Transverse colon (tissue), 4 donors: ENCODE measurements at regions not wholly inside any gene's neighbourhood (a gene's known extent, or its start where the extent isn't known, plus 50 kb on each side); places are given as distances from the start of the nearest gene placed in this dataset.

ENCODE experiments used
- DNase-seq: peaks from one replicate; pipeline ENCODE4 v3.0.0-alpha.2; 2019
- H3K27ac ChIP-seq, 4 donors: fragments of 200-600 bp; sonication (generic); 2 replicates each; pipeline ENCODE4 v1.5.1; 2016 to 2018; ENCODE audit warnings: inconsistent platforms in 4 of 4
- H3K27me3 ChIP-seq: fragments of 200-600 bp; sonication (generic); 2 replicates; pipeline ENCODE4 v1.5.1; 2017; ENCODE audit warnings: inconsistent platforms
- H3K36me3 ChIP-seq, 4 donors: fragments of 200-600 bp; sonication (generic); 2 replicates each; pipeline ENCODE4 v1.5.1; 2017 to 2019; ENCODE audit warnings: inconsistent platforms in 4 of 4
- H3K4me1 ChIP-seq, 4 donors: fragments of 200-600 bp; sonication (generic); 2 replicates each; pipeline ENCODE4 v1.5.1; 2017 to 2020; ENCODE audit warnings: inconsistent platforms in 4 of 4
- H3K4me3 ChIP-seq, 4 donors: fragments of 200-600 bp; sonication (generic); 1 replicate in 1 of 4; 2 replicates in 3 of 4; pipeline versions ENCODE4 v1.5.1 to v1.6.1; 2017 to 2019; ENCODE audit warnings: inconsistent platforms in 4 of 4
- H3K9me3 ChIP-seq, 2 donors: fragments of 200-600 bp; sonication (generic); 2 replicates each; pipeline ENCODE4 v1.5.1; 2017 to 2019; ENCODE audit warnings: inconsistent platforms in 2 of 2
- EP300 ChIP-seq: sonication (generic); formaldehyde crosslinking; IDR thresholded peaks from one replicate; pipeline ENCODE4 v1.6.1; 2017; ENCODE audit warnings: antibody characterized with exemption, low read depth
- POLR2A ChIP-seq: fragments of 450-650 bp; IDR thresholded peaks from one replicate; pipeline ENCODE4 v1.6.1; 2016; ENCODE audit warnings: antibody characterized with exemption, mild to moderate bottlenecking, moderate library complexity
- POLR2AphosphoS5 ChIP-seq, 3 donors: sonication (generic); formaldehyde crosslinking; IDR thresholded peaks; one replicate each; pipeline ENCODE4 v1.6.1; 2016; ENCODE audit warnings: antibody characterized with exemption in 3 of 3
- WGBS, 2 donors: methylation state at CpG; one replicate each; pipeline ENCODE4 v1.1.5; 2018; ENCODE audit warnings: low coverage in 1 of 2; 5-methylcytosine and 5-hydroxymethylcytosine counted together
- in situ Hi-C, 4 donors: fragments of 200-750 bp; cut with MboI; loops; one replicate each; pipeline versions ENCODE4 v1.15.0 to v1.15.1; 2017; ENCODE audit warnings: low sequenced_read_pairs in 3 of 4, low pct_ligation_motif_present in 1 of 4, low pct_unique_long_range_greater_than_20kb in 1 of 4
- intact Hi-C: fragments of 100-400 bp; cut with DNase I; formaldehyde crosslinking; loops from one replicate; pipeline ENCODE4 v1.15.1; 2023; ENCODE audit warnings: low total_unique reads
- TF ChIP-seq, protein P1 (sequence below), 5 experiments: fragments of 200-600 bp in 3 of 5; fragments of 450-650 bp in 2 of 5; sonication (generic) in 3 of 5; IDR thresholded peaks; 1 replicate in 2 of 5; 2 replicates in 3 of 5; pipeline ENCODE4 v1.5.1; 2016 to 2017; ENCODE audit warnings: antibody characterized with exemption in 5 of 5, inconsistent platforms in 3 of 5, mild to moderate bottlenecking in 2 of 5, moderate library complexity in 1 of 5

DNA sequence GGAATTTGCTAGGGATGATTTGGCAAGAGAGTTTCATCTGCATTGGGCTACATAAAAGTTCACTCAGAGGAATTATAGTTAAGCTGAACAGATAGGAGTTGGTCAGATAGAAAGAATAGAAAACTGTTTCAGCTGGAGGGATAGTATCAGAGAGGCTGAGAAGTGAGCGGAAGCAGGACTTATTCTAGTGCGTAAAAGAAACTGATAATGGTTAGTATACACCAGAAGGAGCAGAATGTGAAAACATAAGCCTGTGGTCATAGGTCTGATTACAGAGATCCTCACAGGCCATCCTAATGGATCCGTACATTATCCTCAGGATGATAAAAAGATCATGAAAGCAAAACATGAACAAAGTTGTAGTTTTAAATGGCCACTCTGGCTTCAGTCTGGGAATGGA is 585.2 kb downstream of the BRINP1 start:
- Histone ChIP-seq H3K36me3 (no peaks in the 10 kb centered on the region), H3K4me3 (no peak overlapping the region), H3K9me3 (no peaks in the 10 kb centered on the region), H3K27ac (no peak overlapping the region), H3K27me3 (no peaks in the 10 kb centered on the region), H3K4me1 (no peaks in the 10 kb centered on the region)
- DNase-seq = no peak
- intact Hi-C loops = no loop called here
- TF ChIP-seq POLR2AphosphoS5 (IDR thresholded peaks at IDR 0.05) (no peak), POLR2A (no peak), EP300 (no peak)
- TF ChIP-seq, protein P1, sequence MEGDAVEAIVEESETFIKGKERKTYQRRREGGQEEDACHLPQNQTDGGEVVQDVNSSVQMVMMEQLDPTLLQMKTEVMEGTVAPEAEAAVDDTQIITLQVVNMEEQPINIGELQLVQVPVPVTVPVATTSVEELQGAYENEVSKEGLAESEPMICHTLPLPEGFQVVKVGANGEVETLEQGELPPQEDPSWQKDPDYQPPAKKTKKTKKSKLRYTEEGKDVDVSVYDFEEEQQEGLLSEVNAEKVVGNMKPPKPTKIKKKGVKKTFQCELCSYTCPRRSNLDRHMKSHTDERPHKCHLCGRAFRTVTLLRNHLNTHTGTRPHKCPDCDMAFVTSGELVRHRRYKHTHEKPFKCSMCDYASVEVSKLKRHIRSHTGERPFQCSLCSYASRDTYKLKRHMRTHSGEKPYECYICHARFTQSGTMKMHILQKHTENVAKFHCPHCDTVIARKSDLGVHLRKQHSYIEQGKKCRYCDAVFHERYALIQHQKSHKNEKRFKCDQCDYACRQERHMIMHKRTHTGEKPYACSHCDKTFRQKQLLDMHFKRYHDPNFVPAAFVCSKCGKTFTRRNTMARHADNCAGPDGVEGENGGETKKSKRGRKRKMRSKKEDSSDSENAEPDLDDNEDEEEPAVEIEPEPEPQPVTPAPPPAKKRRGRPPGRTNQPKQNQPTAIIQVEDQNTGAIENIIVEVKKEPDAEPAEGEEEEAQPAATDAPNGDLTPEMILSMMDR (IDR thresholded peaks at IDR 0.05) = no peak
- whole genome bisulfite sequencing, 2 donors = 72 to 84% methylated on average over 3 of the region's 3 CpGs
- in situ Hi-C loops = no loop called here

DNA sequence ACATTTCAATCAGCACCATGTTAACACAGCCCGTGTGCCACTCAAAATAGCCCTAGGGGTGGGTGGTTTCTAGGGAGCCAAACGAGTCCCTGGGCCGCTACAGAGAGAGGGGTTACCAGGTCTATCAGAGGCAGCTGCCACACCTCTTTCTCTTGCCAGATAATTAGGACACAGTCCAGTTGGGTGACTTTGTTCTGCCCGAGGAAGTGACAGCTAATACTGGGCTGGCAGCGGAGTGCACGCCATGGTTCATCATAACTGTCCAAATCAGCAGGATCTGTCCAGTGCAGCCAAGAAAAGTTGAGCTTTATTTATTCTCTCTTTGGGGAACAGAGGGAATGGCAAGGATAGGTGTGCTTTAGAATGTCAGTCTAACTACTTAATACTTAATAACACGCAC is 583.8 kb downstream of the BRINP1 start:
- Histone ChIP-seq H3K27ac (no peak overlapping the region), H3K9me3 (no peaks in the 10 kb centered on the region), H3K36me3 (no peaks in the 10 kb centered on the region), H3K4me1 (no peaks in the 10 kb centered on the region), H3K27me3 (no peaks in the 10 kb centered on the region), H3K4me3 (no peak overlapping the region)
- intact Hi-C loops (no loop called here), in situ Hi-C loops (no loop called here)
- TF ChIP-seq, protein P1 (IDR thresholded peaks at IDR 0.05) = no peak
- no peak for TF ChIP-seq POLR2AphosphoS5 (IDR thresholded peaks at IDR 0.05)
- TF ChIP-seq POLR2A = no peak
- DNase-seq = no peak
- WGBS, 2 donors = 85 to 95% methylated on average over 4 to 7 of the region's 7 CpGs

DNA sequence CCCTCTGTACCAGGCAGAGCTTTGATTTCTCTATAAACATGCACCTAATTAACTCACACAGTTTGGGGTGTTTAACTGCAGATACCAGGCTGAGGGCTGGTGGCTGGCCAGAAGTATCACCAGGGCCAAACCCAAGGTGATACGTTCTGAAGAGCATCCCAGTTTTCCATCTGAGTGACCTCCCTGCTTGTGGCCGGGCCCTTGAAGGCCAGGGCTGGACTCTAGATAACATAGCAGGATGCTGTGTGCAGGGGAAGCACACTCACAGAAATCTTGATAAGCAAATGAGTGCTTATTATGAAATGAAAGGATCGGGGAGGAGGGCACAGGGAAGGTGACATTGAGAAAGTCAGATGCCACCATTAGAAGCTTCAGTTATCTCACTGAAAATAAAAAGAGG is 582.4 kb downstream of the BRINP1 start:
- no peak overlapping the region for H3K4me3 ChIP-seq
- no peak for TF ChIP-seq POLR2AphosphoS5 (IDR thresholded peaks at IDR 0.05)
- H3K27ac ChIP-seq = no peak overlapping the region
- H3K4me1 ChIP-seq = no peaks in the 10 kb centered on the region
- intact Hi-C loops (no loop called here), in situ Hi-C loops (no loop called here)
- H3K36me3 ChIP-seq = no peaks in the 10 kb centered on the region
- no peaks in the 10 kb centered on the region for H3K9me3 ChIP-seq
- DNase-seq = no peak
- no peaks in the 10 kb centered on the region for H3K27me3 ChIP-seq
- WGBS, 2 donors = 46 to 57% methylated on average over 2 to 3 of the region's 3 CpGs

DNA sequence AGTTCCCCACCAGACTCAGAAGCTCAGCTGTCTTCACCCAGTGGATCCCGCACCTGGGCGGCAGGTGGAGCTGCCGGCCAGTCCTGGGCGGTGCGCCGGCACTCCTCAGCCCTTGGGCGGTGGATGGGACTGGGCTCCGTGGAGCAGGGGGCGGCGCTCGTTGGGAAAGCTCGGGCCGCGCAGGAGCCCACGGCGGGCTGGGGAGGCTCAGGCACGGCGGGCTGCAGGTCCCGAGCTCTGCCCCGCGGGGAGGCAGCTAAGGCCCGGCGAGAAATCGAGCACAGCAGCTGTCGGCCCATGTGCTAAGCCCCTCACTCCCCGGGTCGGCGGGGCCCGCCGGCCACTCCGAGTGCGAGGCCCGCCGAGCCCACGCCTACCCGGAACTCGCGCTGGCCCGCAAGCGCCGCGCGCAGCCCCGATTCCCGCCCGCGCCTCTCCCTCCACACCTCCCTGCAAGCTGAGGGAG is 560.0 kb downstream of the BRINP1 start:
- no peak for DNase-seq
- Histone ChIP-seq H3K36me3 (no peaks in the 10 kb centered on the region), H3K9me3 (no peaks in the 10 kb centered on the region), H3K4me3 (no peak overlapping the region), H3K4me1 (no peaks in the 10 kb centered on the region), H3K27me3 (no peaks in the 10 kb centered on the region), H3K27ac (no peak overlapping the region)
- TF ChIP-seq EP300 = no peak
- no peak for TF ChIP-seq POLR2AphosphoS5 (IDR thresholded peaks at IDR 0.05)
- TF ChIP-seq, protein P1 (IDR thresholded peaks at IDR 0.05) = no peak
- no peak for TF ChIP-seq POLR2A
- 90% methylated on average over 24 of the region's 47 CpGs; no CpG with 5 or more reads in 1 of the 2 donors for WGBS, 2 donors
- in situ Hi-C loops = no loop called here
- intact Hi-C loops = no loop called here

DNA sequence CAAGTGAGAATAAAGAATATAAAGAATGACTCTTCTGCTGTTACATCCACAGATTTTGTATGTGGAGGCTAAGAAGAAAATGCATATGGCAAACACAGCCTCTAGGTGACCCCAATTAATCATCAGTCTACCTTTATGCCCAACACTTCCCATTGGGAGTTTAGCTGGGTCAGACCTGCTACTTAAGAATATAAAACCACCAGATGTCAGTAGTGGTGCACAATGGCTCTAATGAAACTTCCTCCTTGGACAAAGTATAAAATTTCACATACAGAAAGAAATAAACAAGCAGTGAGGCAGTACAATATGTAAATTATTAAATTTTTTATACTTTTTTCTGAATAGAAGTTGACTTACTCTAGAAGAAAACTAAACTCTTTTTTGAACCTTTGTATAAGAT is 539.9 kb downstream of the BRINP1 start:
- Histone ChIP-seq H3K4me1 (no peaks in the 10 kb centered on the region), H3K27ac (no peak overlapping the region), H3K36me3 (no peaks in the 10 kb centered on the region), H3K27me3 (no peaks in the 10 kb centered on the region), H3K9me3 (no peaks in the 10 kb centered on the region), H3K4me3 (no peak overlapping the region)
- in situ Hi-C loops = no loop called here
- no peak for DNase-seq
- intact Hi-C loops = no loop called here
- TF ChIP-seq, protein P1 (IDR thresholded peaks at IDR 0.05) = peak in 2 of 5 experiments; percentile 16 to 19
- TF ChIP-seq POLR2A (no peak), POLR2AphosphoS5 (IDR thresholded peaks at IDR 0.05) (no peak)
